Epithelial cell of esophagus (primary cell): ENCODE measurements at regions not wholly inside any gene's neighbourhood (a gene's known extent, or its start where the extent isn't known, plus 50 kb on each side); places are given as distances from the start of the nearest gene placed in this dataset.

ENCODE experiments used
- DNase-seq: peaks from one replicate; pipeline ENCODE4 v3.0.0; 2010; ENCODE audit warnings: low read depth
- H3K4me3 ChIP-seq: 2 replicates; pipeline ENCODE4 v1.5.1; 2011; ENCODE audit warnings: mild to moderate bottlenecking, low read length, control low read depth
- TF ChIP-seq, protein P1 (sequence below): IDR thresholded peaks from 2 replicates; pipeline ENCODE4 v1.5.1; 2011; ENCODE audit warnings: low read depth, mild to moderate bottlenecking, low read length, control low read depth, inconsistent platforms; ENCODE audit not compliant: insufficient read depth; ENCODE audit errors: missing control alignments

DNA sequence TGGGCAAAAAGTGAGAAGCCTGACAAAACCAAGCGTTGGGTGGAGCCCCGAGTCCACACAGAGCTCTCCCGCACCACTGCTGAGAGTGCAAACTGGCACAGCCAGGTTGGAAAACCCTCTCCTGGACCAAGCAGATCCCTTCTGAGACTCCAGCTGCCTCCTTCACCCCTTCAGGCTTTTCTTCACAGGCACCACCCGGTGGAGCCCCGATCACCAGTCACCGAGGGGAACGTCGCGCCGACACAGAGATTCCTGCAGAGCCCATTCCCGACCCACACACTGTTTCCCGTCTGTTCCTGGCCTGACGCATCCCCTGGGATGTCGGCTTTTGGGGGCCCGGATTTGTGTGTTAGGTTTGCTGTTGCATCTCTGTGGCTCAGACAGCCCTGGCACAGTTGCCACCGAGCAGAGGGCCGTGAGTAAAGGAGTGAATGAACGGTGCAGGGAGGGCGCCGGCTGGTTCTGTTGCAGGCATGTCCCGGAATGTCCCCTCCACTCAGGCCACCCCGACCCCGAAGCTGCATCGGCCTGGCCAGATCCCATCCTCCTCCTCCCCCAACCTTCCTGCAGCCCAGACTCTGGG, 51.0 kb upstream of the INPP5A start:
- no peak overlapping the region for H3K4me3 ChIP-seq
- no peak for DNase-seq
- TF ChIP-seq, protein P1, sequence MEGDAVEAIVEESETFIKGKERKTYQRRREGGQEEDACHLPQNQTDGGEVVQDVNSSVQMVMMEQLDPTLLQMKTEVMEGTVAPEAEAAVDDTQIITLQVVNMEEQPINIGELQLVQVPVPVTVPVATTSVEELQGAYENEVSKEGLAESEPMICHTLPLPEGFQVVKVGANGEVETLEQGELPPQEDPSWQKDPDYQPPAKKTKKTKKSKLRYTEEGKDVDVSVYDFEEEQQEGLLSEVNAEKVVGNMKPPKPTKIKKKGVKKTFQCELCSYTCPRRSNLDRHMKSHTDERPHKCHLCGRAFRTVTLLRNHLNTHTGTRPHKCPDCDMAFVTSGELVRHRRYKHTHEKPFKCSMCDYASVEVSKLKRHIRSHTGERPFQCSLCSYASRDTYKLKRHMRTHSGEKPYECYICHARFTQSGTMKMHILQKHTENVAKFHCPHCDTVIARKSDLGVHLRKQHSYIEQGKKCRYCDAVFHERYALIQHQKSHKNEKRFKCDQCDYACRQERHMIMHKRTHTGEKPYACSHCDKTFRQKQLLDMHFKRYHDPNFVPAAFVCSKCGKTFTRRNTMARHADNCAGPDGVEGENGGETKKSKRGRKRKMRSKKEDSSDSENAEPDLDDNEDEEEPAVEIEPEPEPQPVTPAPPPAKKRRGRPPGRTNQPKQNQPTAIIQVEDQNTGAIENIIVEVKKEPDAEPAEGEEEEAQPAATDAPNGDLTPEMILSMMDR: no peak

DNA sequence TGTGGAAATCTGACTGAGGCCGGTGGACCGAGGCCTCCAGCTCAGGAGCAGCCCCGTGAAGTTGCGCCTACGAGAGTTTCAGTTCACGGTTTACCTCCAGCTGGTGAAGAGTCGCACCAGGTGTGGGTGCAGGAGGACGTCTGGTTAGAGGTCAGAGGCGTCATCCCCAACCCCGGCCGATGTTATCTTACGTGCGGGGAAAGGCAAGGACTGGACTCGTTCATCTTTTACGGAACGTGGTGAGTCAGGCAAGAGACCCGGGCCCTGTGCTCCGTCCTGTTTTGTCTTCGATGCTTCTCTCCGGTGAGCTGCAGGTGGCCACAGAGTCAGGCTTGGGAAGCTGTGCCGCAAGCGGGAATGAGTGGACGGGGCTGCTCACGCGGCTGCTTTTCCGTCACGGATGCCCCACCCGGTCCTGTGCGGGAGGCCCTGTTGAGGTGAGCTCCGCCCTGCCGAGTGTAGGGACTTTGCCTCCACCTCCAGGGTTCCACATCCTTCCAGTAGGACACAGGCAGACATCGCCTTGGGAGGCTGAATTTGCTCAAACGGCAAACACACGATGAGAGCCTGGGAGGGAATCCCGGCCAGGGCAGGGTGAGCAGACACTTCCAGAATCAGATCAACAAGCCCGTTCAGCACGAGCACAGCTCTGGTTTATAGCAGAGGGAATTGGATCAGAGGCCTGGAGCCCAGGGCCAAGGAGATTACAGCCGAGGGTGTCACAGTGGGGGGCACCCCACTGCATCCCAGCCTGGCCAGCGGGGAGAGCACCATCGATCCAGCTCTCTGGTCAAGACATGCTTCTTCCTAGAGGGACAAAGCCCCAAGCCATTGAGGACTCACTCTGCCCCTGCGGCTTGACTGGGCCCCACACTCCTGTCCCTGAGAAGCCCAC, 50.1 kb upstream of the INPP5A start:
- H3K4me3 ChIP-seq: no peak overlapping the region
- DNase-seq: no peak
- TF ChIP-seq, protein P1: no peak
